ENCODE measurements at regions not wholly inside any gene's neighbourhood (a gene's known extent, or its start where the extent isn't known, plus 50 kb on each side); places are given as distances from the start of the nearest gene placed in this dataset.

- Histone ChIP-seq H3K36me3 (ENCODE audit: control insufficient read depth, insufficient read depth, low read length) (no peaks in the 10 kb centered on the region), H3K27me3 (ENCODE audit: control insufficient read depth, insufficient read depth, low read length) (no peaks in the 10 kb centered on the region), H3K9me3 (ENCODE audit: control insufficient read depth, insufficient read depth, low read length) (peaks cover 3% of the 10 kb centered on the region; the same call in 1 of the 2 replicates), H3K27ac (ENCODE audit: low read length) (no peak overlapping the region), H3K4me1 (ENCODE audit: control insufficient read depth, insufficient read depth, low read length) (0 out of 2 replicates have a peak, but pooled peaks cover 1% of the 10 kb centered on the region), H3K4me3 (ENCODE audit: low read length) (no peak overlapping the region)
- DNase-seq (ENCODE audit: low read depth, low spot score), result no peak
These were observed 68.3 kb upstream of the DAZL start for GRCh38 chr3:16673530-16673929.

GRCh38 chr3:16675805-16676204 lies 70.6 kb upstream of the DAZL start:
- DNase-seq (ENCODE audit: low read depth, low spot score), result no peak

GRCh38 chr3:16686679-16687078 lies 81.5 kb upstream of the DAZL start:
- H3K4me1 ChIP-seq (ENCODE audit: control insufficient read depth, insufficient read depth, low read length), result no peaks in the 10 kb centered on the region
- DNase-seq (ENCODE audit: low read depth, low spot score), result no peak
- no CpG with 5 or more reads among the region's 3 CpGs for WGBS (ENCODE audit: insufficient coverage, insufficient read length)
- peaks cover 2% of the 10 kb centered on the region; the same call in 1 of the 2 replicates for H3K36me3 ChIP-seq (ENCODE audit: control insufficient read depth, insufficient read depth, low read length)
- H3K27me3 ChIP-seq (ENCODE audit: control insufficient read depth, insufficient read depth, low read length), result no peaks in the 10 kb centered on the region
- no peak overlapping the region for H3K4me3 ChIP-seq (ENCODE audit: low read length)
- H3K9me3 ChIP-seq (ENCODE audit: control insufficient read depth, insufficient read depth, low read length), result no peaks in the 10 kb centered on the region; the same call in 1 of the 2 replicates
- H3K27ac ChIP-seq (ENCODE audit: low read length), result peak overlapping the region; percentile 100

More at GRCh38 chr3:16675805-16676204, 70.6 kb upstream of the DAZL start:
- H3K4me1 ChIP-seq (ENCODE audit: control insufficient read depth, insufficient read depth, low read length), result no peaks in the 10 kb centered on the region
- no peak overlapping the region for H3K27ac ChIP-seq (ENCODE audit: low read length)
- H3K27me3 ChIP-seq (ENCODE audit: control insufficient read depth, insufficient read depth, low read length), result no peaks in the 10 kb centered on the region
- H3K9me3 ChIP-seq (ENCODE audit: control insufficient read depth, insufficient read depth, low read length), result peaks cover 3% of the 10 kb centered on the region; the same call in 1 of the 2 replicates
- H3K36me3 ChIP-seq (ENCODE audit: control insufficient read depth, insufficient read depth, low read length), result no peaks in the 10 kb centered on the region
- H3K4me3 ChIP-seq (ENCODE audit: low read length), result no peak overlapping the region

GRCh38 chr3:16687221-16687620 lies 82.0 kb upstream of the DAZL start:
- H3K36me3 ChIP-seq (ENCODE audit: control insufficient read depth, insufficient read depth, low read length), result peaks cover 2% of the 10 kb centered on the region; the same call in 1 of the 2 replicates
- no peak overlapping the region for H3K27ac ChIP-seq (ENCODE audit: low read length)
- no peak for DNase-seq (ENCODE audit: low read depth, low spot score)
- no peaks in the 10 kb centered on the region for H3K4me1 ChIP-seq (ENCODE audit: control insufficient read depth, insufficient read depth, low read length)
- H3K27me3 ChIP-seq (ENCODE audit: control insufficient read depth, insufficient read depth, low read length), result no peaks in the 10 kb centered on the region
- no peak overlapping the region for H3K4me3 ChIP-seq (ENCODE audit: low read length)
- H3K9me3 ChIP-seq (ENCODE audit: control insufficient read depth, insufficient read depth, low read length), result no peaks in the 10 kb centered on the region; the same call in 1 of the 2 replicates

GRCh38 chr3:16692486-16693344 lies 87.5 kb upstream of the DAZL start:
- Histone ChIP-seq H3K4me3 (ENCODE audit: low read length) (no peak overlapping the region), H3K36me3 (ENCODE audit: control insufficient read depth, insufficient read depth, low read length) (peaks cover 2% of the 10 kb centered on the region; the same call in 1 of the 2 replicates), H3K9me3 (ENCODE audit: control insufficient read depth, insufficient read depth, low read length) (no peaks in the 10 kb centered on the region; the same call in 1 of the 2 replicates), H3K27me3 (ENCODE audit: control insufficient read depth, insufficient read depth, low read length) (no peaks in the 10 kb centered on the region), H3K4me1 (ENCODE audit: control insufficient read depth, insufficient read depth, low read length) (peaks cover 1% of the 10 kb centered on the region; the same call in 1 of the 2 replicates), H3K27ac (ENCODE audit: low read length) (no peak overlapping the region)
- no CpG with 5 or more reads among the region's 8 CpGs for WGBS (ENCODE audit: insufficient coverage, insufficient read length)
- DNase-seq (ENCODE audit: low read depth, low spot score), result no peak

GRCh38 chr3:16693820-16694219 lies 88.6 kb upstream of the DAZL start:
- no CpG with 5 or more reads among the region's 2 CpGs for WGBS (ENCODE audit: insufficient coverage, insufficient read length)
- no peak overlapping the region for H3K27ac ChIP-seq (ENCODE audit: low read length)
- DNase-seq (ENCODE audit: low read depth, low spot score), result no peak
- no peak overlapping the region for H3K4me3 ChIP-seq (ENCODE audit: low read length)
- no peaks in the 10 kb centered on the region for H3K27me3 ChIP-seq (ENCODE audit: control insufficient read depth, insufficient read depth, low read length)
- no peaks in the 10 kb centered on the region for H3K9me3 ChIP-seq (ENCODE audit: control insufficient read depth, insufficient read depth, low read length)
- peaks cover under 1% of the 10 kb centered on the region; the same call in 1 of the 2 replicates for H3K36me3 ChIP-seq (ENCODE audit: control insufficient read depth, insufficient read depth, low read length)
- peaks cover 3% of the 10 kb centered on the region; the same call in 1 of the 2 replicates for H3K4me1 ChIP-seq (ENCODE audit: control insufficient read depth, insufficient read depth, low read length)

GRCh38 chr3:16695710-16696109 lies 90.5 kb upstream of the DAZL start:
- H3K4me3 ChIP-seq (ENCODE audit: low read length), result no peak overlapping the region
- DNase-seq (ENCODE audit: low read depth, low spot score), result no peak

GRCh38 chr3:16697443-16698147 lies 92.4 kb upstream of the DAZL start:
- no peaks in the 10 kb centered on the region for H3K27me3 ChIP-seq (ENCODE audit: control insufficient read depth, insufficient read depth, low read length)
- no peak overlapping the region for H3K27ac ChIP-seq (ENCODE audit: low read length)
- peaks cover 3% of the 10 kb centered on the region; the same call in 1 of the 2 replicates for H3K4me1 ChIP-seq (ENCODE audit: control insufficient read depth, insufficient read depth, low read length)
- no peak for DNase-seq (ENCODE audit: low read depth, low spot score)
- H3K36me3 ChIP-seq (ENCODE audit: control insufficient read depth, insufficient read depth, low read length), result no peaks in the 10 kb centered on the region
- H3K9me3 ChIP-seq (ENCODE audit: control insufficient read depth, insufficient read depth, low read length), result no peaks in the 10 kb centered on the region
- H3K4me3 ChIP-seq (ENCODE audit: low read length), result no peak overlapping the region
- WGBS (ENCODE audit: insufficient coverage, insufficient read length), result no CpG with 5 or more reads among the region's 1 CpG

More at GRCh38 chr3:16695710-16696109, 90.5 kb upstream of the DAZL start:
- Histone ChIP-seq H3K27ac (ENCODE audit: low read length) (no peak overlapping the region), H3K36me3 (ENCODE audit: control insufficient read depth, insufficient read depth, low read length) (no peaks in the 10 kb centered on the region), H3K27me3 (ENCODE audit: control insufficient read depth, insufficient read depth, low read length) (no peaks in the 10 kb centered on the region), H3K4me1 (ENCODE audit: control insufficient read depth, insufficient read depth, low read length) (peaks cover 3% of the 10 kb centered on the region; the same call in 1 of the 2 replicates), H3K9me3 (ENCODE audit: control insufficient read depth, insufficient read depth, low read length) (no peaks in the 10 kb centered on the region)
- WGBS (ENCODE audit: insufficient coverage, insufficient read length), result no CpG with 5 or more reads among the region's 4 CpGs

- no peak overlapping the region for H3K27ac ChIP-seq (ENCODE audit: low read length)
- DNase-seq (ENCODE audit: low read depth, low spot score), result no peak
- no peaks in the 10 kb centered on the region for H3K36me3 ChIP-seq (ENCODE audit: control insufficient read depth, insufficient read depth, low read length)
- H3K4me1 ChIP-seq (ENCODE audit: control insufficient read depth, insufficient read depth, low read length), result peaks cover 3% of the 10 kb centered on the region; the same call in 1 of the 2 replicates
- no peak overlapping the region for H3K4me3 ChIP-seq (ENCODE audit: low read length)
- H3K9me3 ChIP-seq (ENCODE audit: control insufficient read depth, insufficient read depth, low read length), result no peaks in the 10 kb centered on the region
- H3K27me3 ChIP-seq (ENCODE audit: control insufficient read depth, insufficient read depth, low read length), result no peaks in the 10 kb centered on the region
These were observed 95.4 kb upstream of the DAZL start for GRCh38 chr3:16700651-16701050.

- WGBS (ENCODE audit: insufficient coverage, insufficient read length), result no CpG with 5 or more reads among the region's 2 CpGs
- no peak for DNase-seq (ENCODE audit: low read depth, low spot score)
- Histone ChIP-seq H3K9me3 (ENCODE audit: control insufficient read depth, insufficient read depth, low read length) (no peaks in the 10 kb centered on the region), H3K36me3 (ENCODE audit: control insufficient read depth, insufficient read depth, low read length) (no peaks in the 10 kb centered on the region), H3K27me3 (ENCODE audit: control insufficient read depth, insufficient read depth, low read length) (no peaks in the 10 kb centered on the region), H3K4me3 (ENCODE audit: low read length) (no peak overlapping the region), H3K27ac (ENCODE audit: low read length) (no peak overlapping the region), H3K4me1 (ENCODE audit: control insufficient read depth, insufficient read depth, low read length) (no peaks in the 10 kb centered on the region)
These were observed 99.7 kb upstream of the DAZL start for GRCh38 chr3:16704941-16705340.
